Fibroblast of pulmonary artery (primary cell): ENCODE measurements at regions not wholly inside any gene's neighbourhood (a gene's known extent, or its start where the extent isn't known, plus 50 kb on each side); places are given as distances from the start of the nearest gene placed in this dataset.
A peak's percentile ranks its signal among the peaks of the same experiment; 100 is the strongest.

Experiments
- DNase-seq: peaks from one replicate; pipeline ENCODE4 v3.0.0-alpha.2; 2010; ENCODE audit warnings: low read depth
- H3K4me3 ChIP-seq: replicated peaks from 2 replicates; pipeline ENCODE4 v1.5.1; 2011; ENCODE audit warnings: low read depth, mild to moderate bottlenecking, control low read depth, low read length, moderate library complexity
- CTCF ChIP-seq: IDR thresholded peaks from 2 replicates; pipeline ENCODE4 v1.5.1; 2011; ENCODE audit warnings: mild to moderate bottlenecking, control low read depth, low read length, inconsistent platforms; ENCODE audit errors: missing control alignments

DNA sequence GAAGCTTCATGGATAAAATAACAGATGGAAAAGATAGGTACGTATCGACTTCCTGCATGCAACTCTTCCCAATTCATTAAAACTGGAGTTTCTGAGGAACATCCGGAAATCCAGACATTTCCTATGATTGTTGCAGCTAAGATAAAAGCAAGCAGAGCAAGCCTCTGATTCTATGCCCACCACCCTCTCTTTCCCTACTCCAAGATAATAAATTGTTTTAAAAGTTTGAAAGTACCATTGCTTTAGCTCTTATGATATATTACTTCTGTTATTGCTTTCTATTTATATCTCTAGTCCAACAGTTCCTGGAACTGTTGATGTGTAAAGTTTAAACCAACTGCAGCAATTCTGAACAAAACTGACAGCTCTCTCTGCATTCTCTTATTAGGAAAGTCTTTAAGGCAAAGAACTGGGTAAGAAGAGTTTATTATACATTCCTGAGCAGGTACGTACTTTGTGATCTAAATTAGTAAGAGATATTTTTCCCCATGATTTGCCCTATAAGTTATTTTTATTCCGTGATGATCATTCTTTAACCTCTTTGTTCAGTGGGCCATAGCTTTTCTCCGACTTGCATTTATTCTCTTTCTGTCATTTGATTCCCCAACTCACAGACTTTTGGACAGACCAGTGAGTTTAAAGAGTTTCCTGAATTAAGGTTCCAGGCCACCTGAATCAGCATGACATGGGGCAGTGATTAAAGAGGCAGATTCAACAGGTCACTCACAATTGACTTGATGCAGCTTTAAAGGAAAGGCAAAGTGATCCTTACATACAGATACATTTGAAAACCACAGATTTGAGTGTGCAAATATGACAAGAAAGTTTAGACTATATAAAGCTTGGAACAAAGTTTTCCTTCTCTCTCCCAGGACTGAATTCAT is 94.2 kb upstream of the THRB start:
- H3K4me3 ChIP-seq, result no peak overlapping the region
- no peak for TF ChIP-seq CTCF
- DNase-seq, result peak; percentile 37

- TF ChIP-seq CTCF, result no peak
- no peak for DNase-seq
- H3K4me3 ChIP-seq, result no peak overlapping the region
Observed at GRCh38 chr3:24589513-24589851, 94.8 kb upstream of the THRB start.

- no peak overlapping the region for H3K4me3 ChIP-seq
- TF ChIP-seq CTCF, result no peak
- DNase-seq, result peak; percentile 17
Observed at GRCh38 chr3:24589931-24590880, 95.6 kb upstream of the THRB start.

GRCh38 chr3:24591191-24591590 is 96.5 kb upstream of the THRB start:
- H3K4me3 ChIP-seq, result no peak overlapping the region
- TF ChIP-seq CTCF, result no peak
- DNase-seq, result no peak

DNA sequence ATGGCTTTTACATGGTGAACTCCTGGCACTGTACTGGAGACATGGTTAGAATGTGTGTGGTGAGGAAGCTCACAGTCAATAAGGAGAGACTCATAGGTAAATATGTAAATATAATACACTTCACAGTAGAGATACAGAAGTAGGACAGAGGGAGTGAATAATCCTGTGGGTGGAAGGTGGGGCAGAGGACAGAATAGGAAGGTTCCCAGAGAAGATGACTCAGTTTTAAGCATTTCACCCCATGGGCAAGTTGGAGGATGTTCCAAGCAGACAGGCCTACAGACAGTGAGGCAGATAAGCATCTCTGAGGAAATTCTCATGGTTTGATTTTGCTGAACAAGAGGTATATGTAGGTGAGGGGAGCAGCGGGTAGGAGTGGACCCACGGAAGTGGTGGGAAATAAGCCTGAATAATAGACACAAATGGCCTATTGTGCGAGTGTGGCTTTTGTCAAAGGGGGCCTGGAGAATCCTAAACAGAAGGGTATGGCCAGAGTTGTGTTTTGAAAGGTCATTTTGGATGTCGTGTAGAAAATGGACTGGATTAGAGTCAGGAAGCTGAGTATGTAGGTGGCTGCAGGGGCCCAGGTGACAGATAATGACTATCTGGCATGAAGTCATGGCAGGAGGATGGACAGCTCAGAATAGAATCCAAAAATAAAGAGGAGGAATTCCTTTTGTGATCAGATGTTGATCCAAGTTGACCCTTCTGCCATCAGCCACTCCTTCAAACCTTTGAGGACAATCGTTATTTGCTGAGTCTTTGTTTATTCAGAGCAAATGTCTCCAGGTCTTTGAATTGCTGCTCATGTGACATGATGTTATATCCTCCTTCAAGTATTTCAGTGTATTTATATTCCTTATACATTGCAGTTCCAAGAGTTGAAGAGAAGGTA is 97.3 kb upstream of the THRB start:
- no peak for DNase-seq
- no peak for TF ChIP-seq CTCF
- H3K4me3 ChIP-seq, result no peak overlapping the region

GRCh38 chr3:24594161-24594560 is 99.5 kb upstream of the THRB start:
- no peak for TF ChIP-seq CTCF
- no peak overlapping the region for H3K4me3 ChIP-seq

More at GRCh38 chr3:24594161-24594560, 99.5 kb upstream of the THRB start:
- DNase-seq, result no peak
